Prostate gland (tissue), 2 donors: ENCODE measurements at regions not wholly inside any gene's neighbourhood (a gene's known extent, or its start where the extent isn't known, plus 50 kb on each side); places are given as distances from the start of the nearest gene placed in this dataset.
"Not testable (repeated sequence)": the region's sequence is repeated elsewhere in the genome, so short reads cannot be mapped to it uniquely, and the experiment has no call there.

Source experiments
- DNase-seq: peaks from one replicate; pipeline ENCODE4 v3.0.0-alpha.2; 2019; ENCODE audit warnings: low spot score
- H3K27ac ChIP-seq, 2 donors: fragments of 200-600 bp; sonication (generic); 2 replicates each; pipeline ENCODE4 v1.5.1; 2017 to 2019
- H3K27me3 ChIP-seq: fragments of 200-600 bp; sonication (generic); replicated peaks from 2 replicates; pipeline ENCODE4 v1.5.1; 2019; ENCODE audit not compliant: insufficient read depth
- H3K36me3 ChIP-seq, 2 donors: fragments of 200-600 bp; sonication (generic); 1 replicate in 1 of 2; 2 replicates in 1 of 2; pipeline versions ENCODE4 v1.5.1 to v1.8.1; 2017 to 2019
- H3K4me1 ChIP-seq: fragments of 200-600 bp; sonication (generic); replicated peaks from 2 replicates; pipeline ENCODE4 v1.5.1; 2019
- H3K4me3 ChIP-seq, 2 donors: fragments of 200-600 bp; sonication (generic); 2 replicates each; pipeline ENCODE4 v1.5.1; 2017 to 2019
- H3K9me3 ChIP-seq: fragments of 200-600 bp; sonication (generic); 2 replicates; pipeline ENCODE4 v1.5.1; 2017
- CTCF ChIP-seq, 4 experiments: fragments of 200-600 bp in 2 of 4; fragments of 450-650 bp in 2 of 4; sonication (generic) in 2 of 4; IDR thresholded peaks; 1 replicate in 3 of 4; 2 replicates in 1 of 4; pipeline ENCODE4 v1.5.1; 2016 to 2019; ENCODE audit warnings: antibody characterized with exemption in 4 of 4, mild to moderate bottlenecking in 2 of 4, moderate library complexity in 2 of 4
- POLR2A ChIP-seq: fragments of 450-650 bp; IDR thresholded peaks from one replicate; pipeline ENCODE4 v1.6.1; 2016; ENCODE audit warnings: antibody characterized with exemption, mild to moderate bottlenecking
- POLR2AphosphoS5 ChIP-seq: sonication (generic); formaldehyde crosslinking; IDR thresholded peaks from one replicate; pipeline ENCODE4 v1.6.1; 2017; ENCODE audit warnings: antibody characterized with exemption
- WGBS: methylation state at CpG from one replicate; pipeline ENCODE4 v1.1.5; 2018; 5-methylcytosine and 5-hydroxymethylcytosine counted together
- intact Hi-C: fragments of 100-400 bp; cut with DNase I; formaldehyde crosslinking; loops from one replicate; pipeline ENCODE4 v1.14.2; 2022

- TF ChIP-seq CTCF (IDR thresholded peaks at IDR 0.05), result no peak
- no peak for TF ChIP-seq POLR2AphosphoS5
- no peak for TF ChIP-seq POLR2A
- no peaks in the 10 kb centered on the region for H3K9me3 ChIP-seq
- H3K27ac ChIP-seq, result no peak overlapping the region
- H3K36me3 ChIP-seq, result no peaks in the 10 kb centered on the region
- WGBS, result 84% methylated on average over 4 of the region's 4 CpGs
- no peak for DNase-seq
- H3K4me3 ChIP-seq, result no peak overlapping the region
- intact Hi-C loops, result no loop called here
- peaks cover under 1% of the 10 kb centered on the region for H3K4me1 ChIP-seq
- no peaks in the 10 kb centered on the region for H3K27me3 ChIP-seq
Observed at GRCh38 chr10:121268863-121269432, 329.3 kb downstream of the FGFR2 start.

GRCh38 chr10:121270906-121271305 is 327.3 kb downstream of the FGFR2 start:
- no peak for DNase-seq
- no peaks in the 10 kb centered on the region for H3K4me1 ChIP-seq
- TF ChIP-seq POLR2AphosphoS5 (no peak), CTCF (IDR thresholded peaks at IDR 0.05) (no peak), POLR2A (no peak)
- no peaks in the 10 kb centered on the region for H3K36me3 ChIP-seq
- 89% methylated on average over 7 of the region's 7 CpGs for WGBS
- H3K27ac ChIP-seq, result no peak overlapping the region
- intact Hi-C loops, result no loop called here
- no peaks in the 10 kb centered on the region for H3K9me3 ChIP-seq
- no peaks in the 10 kb centered on the region for H3K27me3 ChIP-seq
- no peak overlapping the region for H3K4me3 ChIP-seq

DNA sequence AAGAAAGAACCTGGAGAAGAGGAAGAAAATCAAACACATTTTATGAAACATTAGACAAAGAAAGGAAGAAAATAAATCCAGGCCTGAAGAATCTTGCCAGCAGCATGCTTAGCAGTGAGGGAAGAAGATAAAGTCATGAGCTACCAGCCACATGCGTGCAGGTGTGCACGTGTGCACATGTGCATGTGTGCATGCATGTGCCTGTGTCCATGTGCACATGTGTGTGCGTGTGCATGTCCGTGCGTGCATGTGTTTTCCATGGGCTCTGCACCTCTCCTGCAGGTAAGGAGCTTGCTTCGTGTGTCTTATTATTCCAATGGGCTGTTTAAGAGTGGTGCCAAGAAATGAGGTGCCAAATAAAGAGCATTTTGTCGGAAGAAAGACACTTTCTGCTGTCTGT is 322.2 kb downstream of the FGFR2 start:
- H3K27ac ChIP-seq, result no peak overlapping the region
- no peaks in the 10 kb centered on the region for H3K27me3 ChIP-seq
- TF ChIP-seq CTCF (IDR thresholded peaks at IDR 0.05) (no peak), POLR2A (no peak), POLR2AphosphoS5 (no peak)
- 79% methylated on average over 7 of the region's 7 CpGs for WGBS
- no peaks in the 10 kb centered on the region for H3K9me3 ChIP-seq
- intact Hi-C loops, result no loop called here
- H3K36me3 ChIP-seq, result no peaks in the 10 kb centered on the region
- no peaks in the 10 kb centered on the region for H3K4me1 ChIP-seq
- no peak for DNase-seq
- H3K4me3 ChIP-seq, result no peak overlapping the region

GRCh38 chr10:121276822-121277221 is 321.4 kb downstream of the FGFR2 start:
- no peaks in the 10 kb centered on the region for H3K36me3 ChIP-seq
- no peak for DNase-seq
- intact Hi-C loops, result no loop called here
- H3K4me1 ChIP-seq, result no peaks in the 10 kb centered on the region
- WGBS, result 76% methylated on average over 4 of the region's 4 CpGs
- H3K4me3 ChIP-seq, result no peak overlapping the region
- H3K27me3 ChIP-seq, result no peaks in the 10 kb centered on the region
- H3K9me3 ChIP-seq, result no peaks in the 10 kb centered on the region
- no peak overlapping the region for H3K27ac ChIP-seq
- TF ChIP-seq POLR2A (no peak), CTCF (IDR thresholded peaks at IDR 0.05) (no peak), POLR2AphosphoS5 (no peak)

DNA sequence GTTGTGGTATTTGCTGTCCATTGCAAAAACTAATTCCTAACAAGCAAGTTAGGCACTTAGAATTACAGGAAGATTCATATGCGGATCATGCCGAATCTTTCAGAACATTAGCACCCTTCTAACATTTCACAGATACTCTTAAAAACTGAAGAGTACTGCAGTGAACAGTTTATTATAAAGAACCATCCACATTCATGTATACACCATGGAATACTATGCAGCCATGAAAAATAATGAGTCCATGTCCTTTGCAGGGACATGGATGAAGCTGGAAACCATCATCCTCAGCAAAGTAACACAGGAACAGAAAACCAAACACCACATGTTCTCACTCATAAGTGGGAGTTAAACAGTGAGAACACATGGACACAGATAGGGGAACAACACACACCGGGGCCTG is 319.9 kb downstream of the FGFR2 start:
- H3K27ac ChIP-seq, intact Hi-C loops, H3K4me1 ChIP-seq, H3K27me3 ChIP-seq, H3K4me3 ChIP-seq, DNase-seq, H3K36me3 ChIP-seq, H3K9me3 ChIP-seq: not testable (repeated sequence)
- WGBS, result 92% methylated on average over 3 of the region's 3 CpGs
